Activated naive CD8-positive, alpha-beta T cell treated with anti-CD3 and anti-CD28 coated beads, Interleukin-2, amount 10 ng/mL, durations not matched to agents 7 days and 5 days (primary cell): ENCODE measurements at regions not wholly inside any gene's neighbourhood (a gene's known extent, or its start where the extent isn't known, plus 50 kb on each side); places are given as distances from the start of the nearest gene placed in this dataset.

Experiments
- ATAC-seq: fragments of 150-1000 bp; cut with Tn5 transposase; one replicate; pipeline ENCODE4 v1.10.0; 2021; ENCODE audit warnings: low read depth, moderate library complexity
- POLR2A ChIA-PET: fragments of 350-600 bp; sonication (Branson Sonifier 250); formaldehyde crosslinking; loops from one replicate; lab custom pipeline; 2021; ENCODE audit warnings: antibody characterized with exemption; lab: Charles Lee
- DNase-seq: peaks from one replicate; pipeline ENCODE4 v3.0.0; 2021
- H3K27ac Mint-ChIP-seq: one replicate; pipeline ENCODE4 v1.8.0; 2022; ENCODE audit warnings: mild to moderate bottlenecking, mixed read lengths
- H3K27me3 Mint-ChIP-seq: one replicate; pipeline ENCODE4 v1.8.0; 2022; ENCODE audit warnings: mild to moderate bottlenecking, moderate library complexity, mixed read lengths
- H3K36me3 Mint-ChIP-seq: one replicate; pipeline ENCODE4 v1.8.0; 2021; ENCODE audit warnings: mild to moderate bottlenecking, mixed read lengths
- H3K4me1 Mint-ChIP-seq: one replicate; pipeline ENCODE4 v1.8.0; 2021; ENCODE audit warnings: mixed read lengths
- H3K4me3 Mint-ChIP-seq: one replicate; pipeline ENCODE4 v1.8.0; 2022; ENCODE audit warnings: mild to moderate bottlenecking, moderate library complexity, mixed read lengths
- H3K9me3 Mint-ChIP-seq: one replicate; pipeline ENCODE4 v1.8.0; 2021; ENCODE audit warnings: mixed read lengths

DNA sequence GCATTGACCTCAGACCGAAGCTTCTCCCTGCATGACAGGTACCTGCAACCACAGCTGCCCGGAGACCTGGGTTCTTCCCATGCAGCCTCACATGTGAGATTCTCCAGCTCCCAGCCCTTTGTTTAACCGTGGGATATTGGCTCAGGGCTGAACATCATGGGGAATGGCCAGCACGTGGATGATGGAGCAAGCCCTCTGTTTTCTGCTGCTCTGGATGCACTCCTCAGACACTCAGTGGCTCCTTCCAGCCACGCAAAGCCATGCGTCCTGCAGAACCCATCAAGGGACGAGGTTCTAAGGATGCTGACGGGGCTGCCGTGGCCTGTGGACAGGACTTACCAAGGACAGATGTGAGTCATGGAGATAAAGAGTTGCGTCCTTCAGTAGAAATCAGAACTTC, 639.1 kb downstream of the BRD1 start:
- DNase-seq = no peak
- Mint-ChIP-seq H3K27ac (no peak overlapping the region), H3K4me1 (no peaks in the 10 kb centered on the region), H3K4me3 (no peak overlapping the region), H3K27me3 (peaks cover 2% of the 10 kb centered on the region), H3K9me3 (no peaks in the 10 kb centered on the region), H3K36me3 (no peaks in the 10 kb centered on the region)
- no peak for ATAC-seq
- POLR2A ChIA-PET = no interaction called here

DNA sequence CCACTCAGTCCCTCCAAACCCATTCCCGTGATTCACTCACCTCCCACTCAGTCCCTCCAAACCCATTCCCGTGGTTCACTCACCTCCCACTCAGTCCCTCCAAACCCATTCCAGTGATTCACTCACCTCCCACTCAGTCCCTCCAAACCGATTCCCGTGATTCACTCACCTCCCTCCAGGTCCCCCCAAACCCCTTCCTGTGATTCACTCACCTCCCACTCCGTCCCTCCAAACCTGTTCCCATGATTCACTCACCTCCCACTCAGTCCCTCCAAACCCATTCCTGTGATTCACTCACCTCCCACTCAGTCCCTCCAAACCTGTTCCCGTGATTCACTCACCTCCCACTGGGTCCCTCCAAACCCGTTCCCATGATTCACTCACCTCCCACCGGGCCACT, 639.6 kb downstream of the BRD1 start:
- Mint-ChIP-seq H3K27ac (no peak overlapping the region), H3K36me3 (no peaks in the 10 kb centered on the region), H3K4me3 (no peak overlapping the region), H3K4me1 (no peaks in the 10 kb centered on the region), H3K27me3 (peaks cover 2% of the 10 kb centered on the region), H3K9me3 (no peaks in the 10 kb centered on the region)
- POLR2A ChIA-PET = no interaction called here
- DNase-seq (no peak), ATAC-seq (no peak)

DNA sequence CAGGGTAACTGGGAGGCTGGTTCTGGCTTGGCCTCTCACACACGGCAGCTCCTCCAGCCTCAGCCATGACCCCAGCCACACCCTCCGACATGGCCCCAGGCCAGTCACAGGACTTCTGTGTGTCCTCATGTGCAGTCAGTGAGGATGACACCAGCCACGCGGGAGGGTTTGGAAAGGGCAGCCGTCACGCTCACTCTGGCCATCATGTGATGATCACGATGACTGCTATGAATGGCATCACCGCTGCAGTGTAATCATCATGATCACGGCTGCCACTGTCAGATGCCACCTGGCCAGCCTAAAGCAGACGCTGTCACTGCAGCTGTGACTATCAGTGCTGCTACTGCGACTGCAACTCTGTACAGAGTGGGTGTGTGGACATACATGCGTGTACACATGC, 640.9 kb downstream of the BRD1 start:
- no peaks in the 10 kb centered on the region for H3K9me3 Mint-ChIP-seq
- ATAC-seq (no peak), DNase-seq (no peak)
- H3K27ac Mint-ChIP-seq = no peak overlapping the region
- H3K36me3 Mint-ChIP-seq = no peaks in the 10 kb centered on the region
- H3K4me1 Mint-ChIP-seq = no peaks in the 10 kb centered on the region
- no peaks in the 10 kb centered on the region for H3K27me3 Mint-ChIP-seq
- H3K4me3 Mint-ChIP-seq = no peak overlapping the region
- POLR2A ChIA-PET = no interaction called here

DNA sequence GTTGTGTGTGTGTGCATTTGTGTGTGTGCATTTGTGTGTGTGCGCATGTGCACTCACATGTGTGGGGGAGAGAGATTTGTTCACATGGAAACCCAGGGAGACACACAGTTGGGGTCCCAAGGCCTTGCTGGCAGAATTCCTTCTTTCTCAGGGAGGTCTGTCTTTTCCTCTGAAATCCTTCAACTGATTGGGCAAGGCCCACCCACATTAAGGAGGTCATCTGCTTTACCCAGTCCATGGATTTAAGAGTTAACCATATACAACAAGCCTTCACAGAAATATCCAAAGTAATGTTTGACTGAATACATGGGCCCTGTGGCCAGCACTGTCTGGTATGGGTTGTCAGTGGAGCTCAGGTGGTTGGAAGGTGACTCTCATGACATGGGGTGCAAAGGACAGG, 641.4 kb downstream of the BRD1 start:
- no peaks in the 10 kb centered on the region for H3K36me3 Mint-ChIP-seq
- no peak for ATAC-seq
- H3K4me1 Mint-ChIP-seq = no peaks in the 10 kb centered on the region
- no peak for DNase-seq
- POLR2A ChIA-PET = no interaction called here
- H3K4me3 Mint-ChIP-seq = no peak overlapping the region
- no peaks in the 10 kb centered on the region for H3K27me3 Mint-ChIP-seq
- H3K9me3 Mint-ChIP-seq = no peaks in the 10 kb centered on the region
- H3K27ac Mint-ChIP-seq = no peak overlapping the region

DNA sequence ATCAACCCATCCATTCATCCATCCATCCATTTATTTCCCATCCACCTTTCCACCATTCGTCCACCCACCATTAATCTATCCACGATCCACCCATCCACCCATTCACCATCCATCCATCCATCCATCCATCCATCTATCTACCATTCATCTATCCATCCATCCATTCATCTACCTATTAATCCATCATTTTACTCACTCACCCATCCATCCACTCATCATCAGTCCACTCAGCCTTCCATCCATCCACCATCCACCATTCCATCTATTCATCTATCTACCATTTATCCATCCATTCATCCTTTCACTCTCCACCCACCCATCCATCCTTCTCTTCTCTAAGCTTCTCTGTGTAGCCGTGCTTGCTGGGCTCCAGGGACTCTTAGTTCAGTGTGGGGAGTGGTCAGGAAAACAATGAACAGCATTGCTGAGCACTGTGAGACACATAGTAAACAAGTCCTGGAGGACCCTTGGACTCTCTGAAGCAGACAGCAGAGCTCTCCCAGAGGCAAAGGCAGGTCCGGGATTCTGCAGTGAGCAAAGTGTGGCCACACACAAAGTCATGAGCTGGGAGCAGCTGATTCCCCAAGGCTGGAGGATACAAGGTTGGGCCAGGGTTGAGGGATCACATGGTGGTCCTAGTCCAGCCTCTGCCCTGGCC, 642.2 kb downstream of the BRD1 start:
- ATAC-seq (no peak), DNase-seq (no peak)
- Mint-ChIP-seq H3K9me3 (no peaks in the 10 kb centered on the region), H3K36me3 (no peaks in the 10 kb centered on the region), H3K27ac (no peak overlapping the region), H3K4me3 (no peak overlapping the region), H3K27me3 (no peaks in the 10 kb centered on the region), H3K4me1 (no peaks in the 10 kb centered on the region)
- POLR2A ChIA-PET = no interaction called here

- no peaks in the 10 kb centered on the region for H3K36me3 Mint-ChIP-seq
- H3K27ac Mint-ChIP-seq = no peak overlapping the region
- no peaks in the 10 kb centered on the region for H3K27me3 Mint-ChIP-seq
- POLR2A ChIA-PET = no interaction called here
- ATAC-seq (no peak), DNase-seq (no peak)
- H3K9me3 Mint-ChIP-seq = no peaks in the 10 kb centered on the region
- H3K4me3 Mint-ChIP-seq = no peak overlapping the region
- no peaks in the 10 kb centered on the region for H3K4me1 Mint-ChIP-seq
Measured at GRCh38 chr22:49184736-49185135, 642.9 kb downstream of the BRD1 start.

GRCh38 chr22:49183826-49184216, 643.9 kb downstream of the BRD1 start:
- no peak for DNase-seq
- no peaks in the 10 kb centered on the region for H3K27me3 Mint-ChIP-seq
- POLR2A ChIA-PET = no interaction called here

DNA sequence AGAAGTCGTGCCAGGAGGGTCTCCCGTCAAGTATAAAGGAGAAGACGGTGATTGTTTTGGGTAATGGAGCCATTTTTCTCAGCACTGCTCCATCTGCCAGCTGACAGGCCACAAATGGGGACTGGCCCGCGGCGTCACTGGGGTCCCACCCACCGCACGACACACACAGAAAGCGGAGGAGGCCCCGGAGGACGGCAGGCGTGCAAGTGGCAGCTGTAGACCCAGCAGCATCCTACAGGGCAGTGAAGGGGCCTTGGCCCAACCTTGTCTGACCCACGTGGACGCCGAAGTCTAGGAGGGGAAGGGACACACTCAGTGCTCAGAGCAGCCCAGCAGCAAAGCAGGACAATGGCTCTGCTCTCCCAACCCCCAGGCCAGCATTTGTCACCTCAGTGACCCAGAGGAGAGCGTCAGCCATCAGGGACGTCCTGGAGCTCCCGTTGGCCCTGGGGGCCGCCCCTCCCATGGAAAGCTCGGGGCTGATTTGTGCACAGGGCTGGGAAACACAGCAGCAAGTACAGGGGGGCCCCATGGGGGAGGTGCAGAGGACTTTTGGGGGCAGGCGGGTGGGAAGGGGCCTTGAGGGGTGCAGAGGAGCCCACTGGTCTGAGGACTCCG, 644.4 kb downstream of the BRD1 start:
- no peaks in the 10 kb centered on the region for H3K27me3 Mint-ChIP-seq
- DNase-seq = no peak
- H3K4me1 Mint-ChIP-seq = no peaks in the 10 kb centered on the region
- no peak overlapping the region for H3K27ac Mint-ChIP-seq
- POLR2A ChIA-PET = no interaction called here
- no peaks in the 10 kb centered on the region for H3K36me3 Mint-ChIP-seq
- no peaks in the 10 kb centered on the region for H3K9me3 Mint-ChIP-seq
- no peak for ATAC-seq
- H3K4me3 Mint-ChIP-seq = no peak overlapping the region

More at GRCh38 chr22:49183826-49184216, 643.9 kb downstream of the BRD1 start:
- Mint-ChIP-seq H3K4me1 (no peaks in the 10 kb centered on the region), H3K36me3 (no peaks in the 10 kb centered on the region), H3K4me3 (no peak overlapping the region), H3K27ac (no peak overlapping the region), H3K9me3 (no peaks in the 10 kb centered on the region)
- ATAC-seq = no peak

DNA sequence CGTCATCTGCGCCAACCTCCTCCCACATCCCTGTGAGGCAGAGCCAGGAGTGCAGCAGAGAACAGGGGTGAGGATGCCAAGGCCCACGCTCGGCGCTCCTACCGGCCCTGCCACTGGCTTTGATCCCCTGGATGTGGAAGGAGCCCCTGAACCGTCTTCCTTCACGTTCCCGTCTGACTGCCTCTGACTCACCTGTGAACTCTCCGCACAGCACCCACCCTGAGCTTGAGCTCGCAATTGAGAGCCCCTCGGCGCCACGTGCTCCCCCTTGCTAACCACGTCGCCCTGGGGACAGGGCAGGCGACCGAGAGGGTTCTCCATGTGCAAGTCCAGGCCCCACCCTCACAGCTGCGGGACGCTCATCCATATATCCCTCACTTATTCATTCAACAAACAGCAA, 645.3 kb downstream of the BRD1 start:
- no peak for ATAC-seq
- POLR2A ChIA-PET = no interaction called here
- H3K36me3 Mint-ChIP-seq = no peaks in the 10 kb centered on the region
- H3K9me3 Mint-ChIP-seq = no peaks in the 10 kb centered on the region
- DNase-seq = no peak
- no peaks in the 10 kb centered on the region for H3K27me3 Mint-ChIP-seq
- H3K4me3 Mint-ChIP-seq = no peak overlapping the region
- H3K27ac Mint-ChIP-seq = no peak overlapping the region
- H3K4me1 Mint-ChIP-seq = no peaks in the 10 kb centered on the region

GRCh38 chr22:49181942-49182341, 645.7 kb downstream of the BRD1 start:
- POLR2A ChIA-PET = no interaction called here
- ATAC-seq = no peak
- Mint-ChIP-seq H3K4me1 (no peaks in the 10 kb centered on the region), H3K4me3 (no peak overlapping the region), H3K27me3 (no peaks in the 10 kb centered on the region), H3K9me3 (no peaks in the 10 kb centered on the region), H3K36me3 (no peaks in the 10 kb centered on the region), H3K27ac (no peak overlapping the region)
- no peak for DNase-seq

DNA sequence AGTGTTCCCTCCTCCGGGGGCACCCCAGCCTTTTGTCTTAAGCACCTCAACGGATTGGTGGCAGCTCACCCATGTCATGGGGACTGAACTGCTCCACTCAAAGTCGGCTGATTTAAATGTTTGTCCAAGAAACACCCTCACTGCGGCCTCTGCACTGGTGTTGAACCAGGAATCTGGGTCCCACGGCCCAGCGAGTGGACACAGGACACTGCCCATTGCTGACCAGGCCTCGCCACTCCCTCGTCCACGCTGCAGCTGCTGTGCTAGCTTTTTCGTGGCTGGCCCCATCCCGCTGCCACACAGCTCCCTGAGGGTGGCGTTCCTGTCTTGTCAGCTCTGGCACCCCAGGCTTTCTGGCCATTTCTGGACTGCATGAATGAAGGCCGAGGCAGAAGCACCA, 646.2 kb downstream of the BRD1 start:
- Mint-ChIP-seq H3K27me3 (no peaks in the 10 kb centered on the region), H3K9me3 (no peaks in the 10 kb centered on the region), H3K4me1 (no peaks in the 10 kb centered on the region), H3K27ac (no peak overlapping the region), H3K36me3 (no peaks in the 10 kb centered on the region), H3K4me3 (no peak overlapping the region)
- no peak for DNase-seq
- no peak for ATAC-seq
- POLR2A ChIA-PET = no interaction called here

- H3K27ac Mint-ChIP-seq = no peak overlapping the region
- H3K27me3 Mint-ChIP-seq = no peaks in the 10 kb centered on the region
- H3K36me3 Mint-ChIP-seq = no peaks in the 10 kb centered on the region
- H3K4me3 Mint-ChIP-seq = no peak overlapping the region
- H3K4me1 Mint-ChIP-seq = no peaks in the 10 kb centered on the region
- no peaks in the 10 kb centered on the region for H3K9me3 Mint-ChIP-seq
- DNase-seq (no peak), ATAC-seq (no peak)
- POLR2A ChIA-PET = no interaction called here
Measured at GRCh38 chr22:49180683-49181024, 647.0 kb downstream of the BRD1 start.

DNA sequence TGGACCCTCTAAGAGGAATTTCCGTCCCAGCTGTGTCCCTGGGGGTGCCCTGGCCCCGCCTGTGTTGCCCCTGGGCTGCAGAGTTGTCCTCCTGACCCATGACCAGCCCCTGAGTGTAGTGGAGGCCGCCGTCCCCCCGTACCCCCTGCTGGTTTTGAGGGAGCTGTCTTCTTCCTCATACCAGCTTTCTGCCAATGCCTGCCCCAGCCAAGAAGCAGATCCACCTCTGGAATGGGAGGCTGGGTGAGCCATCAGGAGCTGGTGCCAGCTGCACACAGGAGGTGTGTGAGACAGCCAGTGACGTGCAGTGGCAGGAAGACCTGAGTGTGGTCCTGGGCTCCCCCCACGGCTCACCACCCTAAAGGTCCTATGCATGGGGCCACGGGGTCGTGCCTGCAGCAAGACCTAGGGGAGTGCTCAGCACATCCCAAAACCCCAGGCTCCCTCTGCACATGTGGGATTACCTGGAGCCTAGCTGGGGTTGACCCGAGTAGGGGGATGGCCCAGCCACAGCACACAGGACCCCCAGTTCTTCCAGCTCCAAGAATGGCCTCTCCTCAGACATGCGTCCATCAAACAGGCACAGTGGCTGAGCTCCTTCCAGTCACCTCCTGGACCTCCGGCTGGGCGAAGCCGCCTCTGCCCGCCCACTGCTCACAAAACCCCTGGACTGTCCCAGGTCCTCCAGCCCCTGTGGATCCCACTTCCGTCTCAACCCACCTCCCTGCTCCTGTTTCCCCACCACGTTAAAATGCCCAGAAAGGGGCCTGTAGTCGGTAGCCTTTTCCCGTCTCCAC, 647.6 kb downstream of the BRD1 start:
- DNase-seq (no peak), ATAC-seq (no peak)
- Mint-ChIP-seq H3K36me3 (no peaks in the 10 kb centered on the region), H3K9me3 (no peaks in the 10 kb centered on the region), H3K27ac (no peak overlapping the region), H3K4me3 (no peak overlapping the region), H3K27me3 (peaks cover 3% of the 10 kb centered on the region), H3K4me1 (no peaks in the 10 kb centered on the region)
- POLR2A ChIA-PET = no interaction called here

DNA sequence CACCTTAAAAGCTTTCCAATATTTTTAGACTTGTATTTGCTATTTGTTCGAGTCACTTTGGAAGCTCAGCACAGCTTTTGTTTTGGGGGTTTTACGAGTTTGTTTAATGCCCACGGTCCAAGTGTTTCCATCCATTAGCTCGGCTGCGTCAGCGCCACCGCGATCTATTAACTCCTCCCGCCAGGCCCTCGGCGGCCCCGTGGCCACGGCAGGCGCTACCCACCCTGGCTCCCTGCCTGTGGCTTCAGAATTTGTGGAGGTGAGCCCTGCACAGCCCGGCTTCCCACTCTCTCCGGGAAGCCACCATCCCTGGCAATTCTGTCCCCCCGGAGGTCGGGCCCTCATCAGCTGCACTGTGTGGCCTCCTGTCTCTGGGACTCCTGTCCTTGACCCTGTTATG, 648.5 kb downstream of the BRD1 start:
- no peaks in the 10 kb centered on the region for H3K9me3 Mint-ChIP-seq
- no peaks in the 10 kb centered on the region for H3K4me1 Mint-ChIP-seq
- POLR2A ChIA-PET = no interaction called here
- H3K27ac Mint-ChIP-seq = no peak overlapping the region
- ATAC-seq (no peak), DNase-seq (no peak)
- peaks cover 7% of the 10 kb centered on the region for H3K27me3 Mint-ChIP-seq
- H3K4me3 Mint-ChIP-seq = no peak overlapping the region
- no peaks in the 10 kb centered on the region for H3K36me3 Mint-ChIP-seq
